ENCODE measurements at regions not wholly inside any gene's neighbourhood (a gene's known extent, or its start where the extent isn't known, plus 50 kb on each side); places are given as distances from the start of the nearest gene placed in this dataset.
"Not testable (repeated sequence)": the region's sequence is repeated elsewhere in the genome, so short reads cannot be mapped to it uniquely, and the experiment has no call there.

DNA sequence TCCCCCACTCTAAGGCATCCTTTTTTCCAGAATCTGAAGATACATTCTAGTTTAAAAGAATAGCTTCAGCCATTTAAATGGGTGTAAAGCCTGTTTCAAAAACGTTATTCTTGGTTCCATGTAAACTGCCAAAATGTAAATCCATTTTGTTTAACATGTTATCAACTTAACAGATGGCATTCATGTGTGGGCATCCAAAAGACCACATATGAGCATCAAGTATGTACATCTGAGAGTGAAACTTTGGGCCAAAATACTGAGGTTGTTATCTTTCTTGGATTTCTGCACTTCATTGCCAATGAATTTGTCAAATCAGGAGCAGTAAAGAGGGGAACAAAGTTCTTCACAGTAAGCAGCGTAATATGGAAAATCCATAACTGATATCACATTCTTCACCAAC is 395.4 kb downstream of the ZNF804A start:
- DNase-seq (ENCODE audit: low spot score) = no peak
- ATAC-seq = no peak

DNA sequence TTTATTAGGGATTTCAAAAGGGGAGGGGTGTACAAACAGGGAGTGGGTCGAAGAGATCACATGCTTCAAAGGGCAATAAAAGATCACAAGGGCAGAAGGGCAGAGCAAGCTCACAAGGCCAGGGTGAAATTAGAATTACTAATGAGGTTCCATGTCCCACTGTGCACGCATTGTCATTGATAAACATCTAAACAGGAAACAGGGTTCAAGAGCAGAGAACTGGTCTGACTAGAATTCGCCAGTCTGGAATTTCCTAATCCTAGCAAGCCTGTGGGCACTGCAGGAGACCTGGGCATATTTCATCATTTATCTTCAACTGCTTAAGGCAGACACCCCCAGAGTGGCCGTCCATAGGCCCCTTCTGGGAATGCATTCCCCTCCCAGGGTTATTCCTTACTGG is 408.2 kb downstream of the ZNF804A start:
- no peak for ATAC-seq
- DNase-seq (ENCODE audit: low spot score) = no peak

DNA sequence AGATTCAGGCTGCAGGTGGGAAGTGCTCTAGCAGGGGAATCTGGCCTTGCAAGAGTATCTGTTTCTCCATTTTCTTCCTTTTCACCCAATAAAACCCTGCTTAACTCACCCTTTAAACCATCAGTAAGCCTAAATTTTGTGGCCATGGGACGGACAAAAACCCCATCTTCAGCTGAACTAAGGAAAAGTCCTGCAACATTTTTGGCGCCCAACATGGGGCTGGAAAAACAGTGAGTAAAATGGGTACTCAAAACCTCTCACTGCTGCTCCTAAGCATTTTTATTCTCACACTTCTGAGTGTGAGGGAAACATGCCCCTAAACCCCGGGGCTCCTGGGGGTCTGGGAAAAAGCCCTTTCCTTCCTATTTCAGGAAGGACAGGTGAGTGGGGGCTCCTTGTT is 414.3 kb downstream of the ZNF804A start:
- DNase-seq (ENCODE audit: low spot score) = no peak

DNA sequence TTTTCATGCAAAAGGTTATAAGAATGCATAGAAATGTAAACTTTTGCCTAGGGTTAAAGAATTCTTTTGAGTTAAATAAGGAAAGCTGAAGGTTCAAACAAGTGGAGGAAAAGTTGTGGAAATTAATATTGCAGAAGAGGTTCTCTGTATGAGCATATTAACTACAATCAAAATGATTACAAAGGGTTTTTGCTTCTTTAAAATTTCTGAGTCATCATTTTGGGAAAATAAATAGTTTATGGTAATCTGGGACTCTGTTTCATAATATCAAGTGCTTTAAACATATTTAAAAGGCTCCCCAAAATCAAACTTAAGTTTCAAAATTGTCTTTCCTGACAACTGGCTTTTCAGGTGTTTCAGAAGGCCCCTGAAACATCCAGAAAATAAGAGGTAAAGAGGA is 415.7 kb downstream of the ZNF804A start:
- no peak for ATAC-seq

More for the DNA sequence above, 414.3 kb downstream of the ZNF804A start:
- ATAC-seq = no peak

DNA sequence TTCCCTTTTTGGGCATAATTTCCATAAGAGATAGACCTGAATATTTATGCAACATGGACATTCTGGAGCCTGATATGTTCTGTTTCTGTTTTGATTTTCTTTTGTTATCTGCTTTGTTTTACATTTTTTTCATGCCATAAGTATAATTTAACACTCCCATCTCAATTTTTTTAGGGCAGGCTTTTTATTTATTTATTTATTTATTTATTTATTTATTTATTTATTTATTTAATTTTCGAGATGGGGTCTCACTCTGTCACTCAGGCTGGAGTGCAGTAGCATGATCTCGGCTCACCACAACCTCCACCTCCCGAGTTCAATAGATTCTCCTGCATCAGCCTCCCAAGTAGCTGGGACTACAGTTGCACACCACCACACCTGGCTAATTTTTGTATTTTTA is 427.6 kb downstream of the ZNF804A start:
- not testable (repeated sequence) for ATAC-seq; DNase-seq (ENCODE audit: low spot score)

More for the DNA sequence above, 415.7 kb downstream of the ZNF804A start:
- no peak for DNase-seq (ENCODE audit: low spot score)

DNA sequence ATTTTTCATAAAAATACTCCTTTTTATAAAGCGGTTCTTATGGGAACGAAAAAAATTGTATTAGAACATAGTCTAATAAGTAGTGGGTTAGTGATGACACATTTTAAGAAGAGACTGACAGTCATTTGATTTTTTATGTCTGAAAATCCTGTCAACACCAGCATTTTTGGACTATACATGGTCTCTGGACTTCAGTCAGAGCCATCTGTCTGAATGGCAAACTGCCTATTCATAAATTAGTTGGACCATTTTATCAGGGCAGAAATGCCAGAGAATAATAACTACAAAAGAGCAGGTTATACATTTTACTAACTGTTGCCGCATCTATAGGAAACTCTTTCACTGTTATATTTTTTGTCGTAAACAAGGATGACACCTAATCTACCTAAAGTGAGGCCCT is 437.6 kb downstream of the ZNF804A start:
- ATAC-seq = no peak
- DNase-seq (ENCODE audit: low spot score) = no peak

DNA sequence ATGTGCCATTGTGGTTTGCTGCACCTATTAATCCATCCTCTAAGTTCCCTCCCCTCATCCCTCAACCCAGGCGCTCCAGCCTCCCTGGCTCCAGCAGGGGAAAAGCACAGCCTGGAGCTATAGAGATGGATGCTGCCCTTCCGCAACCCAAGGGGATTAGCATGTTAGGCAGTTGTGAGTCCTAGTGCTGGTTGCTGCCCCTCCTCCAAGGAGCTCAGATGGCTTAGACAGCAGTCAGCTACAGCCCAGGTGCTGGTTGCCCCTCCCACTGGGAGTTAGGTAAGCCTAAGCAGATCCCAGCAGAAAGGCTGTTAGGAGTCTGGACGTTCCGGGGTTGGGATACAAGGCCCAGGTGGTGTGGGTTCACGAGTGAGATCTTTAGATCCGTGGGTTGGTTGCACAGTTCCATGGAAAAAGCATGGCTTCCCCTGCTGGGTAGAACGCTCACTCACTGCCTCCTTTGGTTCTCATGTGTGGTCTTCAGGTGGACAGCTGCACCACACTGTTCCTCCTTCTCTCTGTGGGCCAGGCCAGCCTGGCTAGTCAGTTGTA is 446.1 kb downstream of the ZNF804A start:
- no peak for DNase-seq (ENCODE audit: low spot score)

DNA sequence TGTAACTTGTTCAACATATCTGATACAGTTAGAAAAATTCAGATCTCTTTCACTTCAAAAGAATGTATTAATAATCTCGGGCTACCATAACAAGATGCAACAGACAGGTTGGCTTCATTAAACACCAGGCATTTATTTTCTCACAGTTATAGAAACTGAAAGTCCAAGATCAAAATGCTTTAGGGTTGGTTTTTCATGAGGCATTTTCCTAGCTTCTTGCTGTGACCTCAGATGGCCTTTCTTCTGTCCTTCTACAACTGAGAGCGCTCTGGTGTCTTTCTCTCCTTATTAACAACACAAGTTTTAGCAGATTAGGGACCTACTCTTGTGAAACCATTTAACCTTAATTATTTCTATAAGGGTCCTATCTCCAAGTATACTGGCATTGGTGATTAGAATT is 452.5 kb downstream of the ZNF804A start:
- DNase-seq (ENCODE audit: low spot score) = no peak
- no peak for ATAC-seq

More for the DNA sequence above, 446.1 kb downstream of the ZNF804A start:
- no peak for ATAC-seq

DNA sequence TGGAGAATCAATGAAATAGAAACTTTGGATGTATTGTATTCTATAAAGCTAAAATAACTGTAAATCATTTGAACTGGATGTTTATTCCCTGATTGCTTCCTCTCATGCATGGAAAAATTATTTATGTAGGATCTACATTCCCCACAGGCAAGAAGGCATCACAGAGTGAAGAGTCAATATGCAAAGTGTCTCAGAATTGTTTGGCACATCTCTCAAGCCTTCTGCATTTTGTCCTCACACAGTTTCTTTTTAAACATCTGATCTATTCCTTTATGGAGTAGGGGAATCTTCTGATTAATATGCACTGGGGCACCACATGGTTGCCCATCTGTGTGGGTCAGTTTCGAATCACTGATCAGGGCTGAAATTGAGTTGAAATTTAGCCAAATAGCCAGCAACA is 465.4 kb downstream of the ZNF804A start:
- DNase-seq (ENCODE audit: low spot score) (no peak), ATAC-seq (no peak)

DNA sequence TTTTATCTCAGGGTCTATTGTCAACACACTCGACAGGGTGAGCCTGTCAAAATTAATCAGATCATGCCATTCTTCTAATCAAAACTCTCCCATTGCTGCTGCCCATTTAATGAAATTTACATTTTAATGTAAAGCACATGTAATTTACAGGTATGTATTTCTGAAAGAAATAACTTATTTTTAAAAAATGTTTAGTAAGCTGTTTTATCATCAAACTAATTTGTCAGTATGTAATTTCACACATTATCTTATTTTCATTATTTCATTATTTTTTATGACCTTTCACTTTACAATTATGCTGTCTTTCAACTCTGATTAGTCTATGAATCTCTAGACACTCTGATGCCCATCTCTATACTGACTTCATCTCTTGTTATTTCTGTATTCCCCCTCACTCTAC is 467.8 kb downstream of the ZNF804A start:
- ATAC-seq (no peak), DNase-seq (ENCODE audit: low spot score) (no peak)

DNA sequence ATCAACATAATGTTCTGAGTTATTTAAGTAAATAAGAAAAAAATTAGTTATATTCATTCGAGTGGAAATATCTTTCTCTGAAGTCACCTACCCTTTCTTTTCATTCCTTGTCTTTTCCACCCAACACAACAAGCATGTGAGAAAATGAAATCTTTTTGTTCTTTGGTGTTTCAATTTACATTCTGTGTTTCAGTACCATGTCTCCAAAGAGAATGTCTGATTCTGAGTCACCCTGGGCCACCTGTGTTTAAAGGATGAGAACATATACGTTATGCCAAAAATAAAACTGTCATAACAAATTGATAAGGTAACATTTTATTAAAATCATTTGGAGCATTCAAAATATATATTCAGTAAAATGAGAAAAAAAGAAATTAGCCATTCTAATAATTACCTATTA is 470.8 kb downstream of the ZNF804A start:
- DNase-seq (ENCODE audit: low spot score) (no peak), ATAC-seq (no peak)

DNA sequence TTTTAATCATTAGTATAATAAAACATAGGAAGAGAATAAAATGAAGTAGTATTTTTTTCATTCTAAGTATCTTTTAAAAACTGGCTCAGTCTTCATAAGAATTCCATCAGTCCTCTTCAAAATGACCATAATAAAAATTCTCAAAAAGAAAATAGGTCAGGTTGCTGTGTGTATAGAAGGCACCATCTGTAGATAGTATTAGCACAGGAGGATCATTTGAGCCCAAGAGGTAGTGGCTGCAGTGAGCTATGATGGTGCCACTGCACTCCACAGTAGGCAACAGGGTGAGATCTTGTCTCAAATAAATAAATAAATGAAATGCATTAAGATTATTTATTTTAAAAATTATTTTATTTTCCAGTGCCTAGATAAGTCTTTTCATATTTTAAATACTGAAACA is 475.8 kb downstream of the ZNF804A start:
- DNase-seq (ENCODE audit: low spot score) (no peak), ATAC-seq (no peak)

DNA sequence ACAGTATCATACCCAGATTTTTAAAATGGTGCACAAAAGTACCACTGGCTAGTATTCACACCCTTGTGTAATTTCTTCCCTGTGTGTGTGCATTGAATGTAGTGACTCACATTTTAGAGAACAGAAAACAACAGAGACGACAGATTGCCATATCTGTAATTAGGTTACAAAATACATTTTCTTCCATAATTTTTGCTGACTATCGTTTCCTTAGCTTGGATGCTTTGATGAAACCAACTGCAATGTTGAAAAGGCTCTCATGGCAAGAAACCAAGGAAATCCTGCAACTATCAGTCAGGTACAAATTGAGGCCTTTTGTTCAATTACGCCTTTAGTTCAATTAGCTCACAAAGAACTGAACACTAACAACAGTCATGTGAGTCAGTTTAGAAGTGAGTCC is 484.4 kb downstream of the ZNF804A start:
- DNase-seq (ENCODE audit: low spot score) (no peak), ATAC-seq (no peak)

DNA sequence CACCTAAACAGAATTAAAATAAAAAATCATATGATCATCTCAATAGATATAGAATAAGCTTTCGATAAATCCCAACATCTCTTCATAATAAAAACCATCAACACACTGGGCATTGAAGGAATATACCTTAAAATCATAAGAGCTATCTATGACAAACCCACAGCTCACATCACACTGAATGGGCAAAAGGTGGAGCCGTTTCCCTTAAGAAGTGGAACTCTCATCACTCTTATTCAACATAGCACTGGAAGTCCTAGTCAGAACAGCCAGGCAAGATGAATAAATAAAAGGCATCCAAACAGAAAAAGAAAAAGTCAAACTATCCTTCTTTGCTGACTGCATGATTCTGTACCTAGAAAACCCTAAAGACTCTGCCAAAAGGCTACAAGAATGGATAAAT is 510.3 kb downstream of the ZNF804A start:
- no peak for DNase-seq (ENCODE audit: low spot score)
- ATAC-seq = no peak

DNA sequence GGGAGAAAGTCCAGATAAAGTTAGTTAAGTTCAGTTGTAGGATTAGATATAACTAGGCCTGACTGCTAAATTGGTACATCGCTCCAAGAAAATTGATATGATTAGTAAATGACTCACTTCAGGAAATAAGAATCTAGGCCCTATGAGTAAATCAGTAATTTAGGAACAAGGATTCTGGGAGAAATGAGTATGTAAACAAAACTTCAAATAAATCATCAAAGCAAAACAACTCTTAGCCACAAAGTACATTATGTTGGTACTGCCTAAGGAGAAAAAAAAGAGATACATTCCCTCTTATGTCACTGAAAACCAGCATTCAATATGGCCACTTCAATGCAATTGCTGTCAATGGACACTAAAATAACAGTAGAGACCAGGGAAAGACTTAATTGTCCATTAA is 529.1 kb downstream of the ZNF804A start:
- ATAC-seq (no peak), DNase-seq (ENCODE audit: low spot score) (no peak)

DNA sequence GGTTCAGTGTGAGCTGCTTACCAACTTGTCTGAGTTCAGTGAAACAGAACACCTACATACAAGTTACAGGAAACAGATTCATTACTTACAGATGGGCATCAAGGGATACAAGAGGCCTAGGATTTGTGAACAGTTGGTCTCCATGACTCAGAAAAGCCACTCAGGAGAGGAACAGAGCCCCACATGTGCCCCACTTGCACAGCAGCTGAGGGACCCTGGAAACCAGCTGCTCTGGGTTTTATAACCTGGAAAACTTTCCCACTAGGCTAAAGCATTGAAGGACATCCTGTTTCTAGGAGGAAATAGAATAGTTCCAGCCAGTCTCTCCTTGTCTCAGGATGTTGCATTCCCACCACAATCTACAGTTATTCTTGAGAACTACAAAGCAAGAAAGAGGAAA is 530.0 kb downstream of the ZNF804A start:
- no peak for ATAC-seq
- no peak for DNase-seq (ENCODE audit: low spot score)

DNA sequence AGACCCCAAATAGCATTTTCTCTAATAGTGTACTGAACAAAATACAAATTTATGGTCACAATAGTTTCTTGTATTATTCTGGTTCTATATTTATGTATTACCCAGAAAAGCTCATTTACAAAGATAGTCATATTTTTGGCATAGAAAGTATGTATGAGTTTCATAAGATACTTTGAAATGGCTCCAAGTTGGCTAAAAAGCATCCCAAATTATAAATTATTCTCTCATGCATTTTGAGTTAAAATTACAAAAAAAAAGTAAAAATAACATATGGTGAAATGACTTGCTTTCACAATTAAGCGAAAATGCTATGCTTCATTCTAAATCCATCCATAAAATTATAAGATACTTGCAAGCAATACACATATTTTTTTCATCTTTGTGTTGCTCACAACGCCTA is 530.7 kb downstream of the ZNF804A start:
- DNase-seq (ENCODE audit: low spot score) (no peak), ATAC-seq (no peak)

DNA sequence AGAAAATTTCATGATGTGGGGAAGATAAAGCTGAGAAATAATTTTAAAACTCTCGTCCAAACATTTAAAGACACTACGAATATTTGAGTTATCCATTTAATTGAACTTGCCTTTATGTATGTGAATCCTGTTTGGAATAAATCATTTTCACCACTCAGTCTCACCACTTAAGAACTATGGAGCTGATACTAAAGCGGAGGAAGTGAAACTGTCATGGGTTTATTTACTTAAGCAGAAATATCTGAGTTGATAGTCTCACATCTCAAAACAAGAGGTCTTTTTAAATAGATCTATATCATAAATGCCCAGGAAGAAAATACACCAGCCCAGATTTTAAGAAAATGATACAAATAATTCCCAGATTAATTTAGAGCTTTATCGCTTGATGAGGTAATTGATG is 532.4 kb downstream of the ZNF804A start:
- no peak for DNase-seq (ENCODE audit: low spot score)
- ATAC-seq = no peak

DNA sequence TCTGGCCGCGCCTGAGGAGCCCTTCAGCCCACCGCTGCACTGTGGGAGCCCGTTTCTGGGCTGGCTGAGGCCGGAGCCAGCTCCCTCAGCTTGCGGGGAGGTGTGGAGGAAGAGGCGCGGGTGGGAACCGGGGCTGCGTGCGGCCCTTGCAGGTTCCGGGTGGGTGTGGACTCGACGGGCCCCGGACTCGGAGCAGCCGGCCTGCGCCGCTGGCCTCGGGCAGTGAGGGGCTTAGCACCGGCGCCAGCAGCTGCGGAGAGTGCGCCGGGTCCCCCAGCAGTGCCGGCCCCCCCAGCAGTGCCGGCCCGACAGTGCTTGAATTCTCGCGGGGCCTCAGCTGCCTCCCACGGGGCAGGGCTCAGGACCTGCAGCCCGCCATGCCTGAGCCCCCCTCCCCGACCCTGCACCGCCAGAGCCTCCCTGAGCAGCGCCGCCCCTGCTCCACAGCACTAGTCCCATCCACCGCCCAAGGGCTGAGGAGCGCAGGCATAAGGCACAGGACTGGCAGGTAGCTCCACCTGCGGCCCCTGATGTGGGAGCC is 534.2 kb downstream of the ZNF804A start:
- DNase-seq (ENCODE audit: low spot score) = no peak

DNA sequence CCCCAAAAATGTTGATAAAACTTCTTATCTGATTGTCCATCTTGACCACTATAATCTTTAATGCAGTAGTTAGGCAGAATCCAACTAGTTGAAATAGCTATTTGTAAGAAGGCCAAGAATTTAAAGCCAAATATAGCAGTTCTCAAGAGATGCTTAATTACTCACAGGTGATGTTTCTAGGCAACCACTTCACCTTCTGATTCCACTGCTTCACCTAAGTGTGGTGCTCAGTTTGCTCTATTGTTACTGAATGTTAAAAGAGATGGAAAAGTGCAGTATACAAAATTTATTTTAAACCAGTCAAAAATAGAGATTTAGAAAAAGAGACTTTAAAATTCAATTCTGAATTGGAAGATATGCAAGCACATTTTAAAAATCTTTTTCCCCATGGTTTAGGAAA is 539.4 kb downstream of the ZNF804A start:
- DNase-seq (ENCODE audit: low spot score) (no peak), ATAC-seq (no peak)

More for the DNA sequence above, 534.2 kb downstream of the ZNF804A start:
- no peak for ATAC-seq

DNA sequence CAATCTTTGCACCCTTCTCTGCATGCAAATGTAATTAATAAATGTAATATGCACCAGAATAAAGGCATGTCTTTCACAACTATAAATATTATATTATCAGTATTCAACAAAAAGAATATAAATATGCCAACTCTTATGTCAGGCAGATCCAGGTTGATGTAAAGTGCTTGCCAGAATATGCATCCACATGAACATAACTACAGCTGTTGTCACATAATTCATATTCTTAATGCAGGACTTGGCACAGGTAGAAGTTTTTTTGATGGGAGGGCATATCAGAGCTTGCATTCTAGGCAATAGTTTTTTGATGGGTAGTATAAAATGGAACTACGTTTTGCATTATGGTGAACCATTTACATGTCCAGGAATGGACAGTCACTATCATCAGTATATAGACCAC is 544.3 kb downstream of the ZNF804A start:
- ATAC-seq (no peak), DNase-seq (ENCODE audit: low spot score) (no peak)

DNA sequence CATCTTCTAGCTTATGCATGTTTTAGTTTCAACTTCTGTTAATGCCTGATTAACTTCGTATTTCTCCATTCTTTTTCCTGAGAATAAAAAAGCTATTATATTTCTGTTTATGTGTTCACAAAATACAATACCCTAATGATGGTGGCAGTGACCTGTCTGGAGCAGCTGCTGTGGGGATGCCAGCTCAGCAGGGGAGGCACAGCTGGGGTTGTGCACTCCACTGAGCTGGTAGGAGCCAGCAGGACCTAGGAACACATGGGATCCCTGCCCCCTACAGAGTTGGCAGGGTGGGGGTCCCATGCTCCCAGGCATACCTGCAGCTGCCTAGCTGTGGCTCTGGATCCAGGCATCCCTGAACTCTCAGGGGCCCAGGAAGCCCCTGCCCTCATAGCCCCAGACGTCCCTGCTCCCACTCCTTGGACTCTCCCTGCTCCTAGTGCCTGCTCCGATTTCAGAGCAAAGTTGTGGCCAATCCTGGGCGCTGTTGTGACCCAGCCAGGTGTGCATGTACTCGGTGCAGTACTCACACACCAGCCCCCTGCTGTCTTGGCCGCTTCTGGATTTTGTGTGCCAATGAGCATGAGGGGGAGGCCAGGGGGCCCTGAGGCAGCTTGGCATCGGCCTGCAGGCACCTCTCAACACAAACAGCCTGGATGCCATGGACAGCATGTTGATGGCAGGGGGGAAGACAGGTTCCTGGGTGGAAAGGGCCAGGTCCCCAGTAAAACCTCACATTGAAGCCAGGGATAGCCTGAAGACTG is 546.0 kb downstream of the ZNF804A start:
- DNase-seq (ENCODE audit: low spot score) = no peak

More for the DNA sequence above, 546.0 kb downstream of the ZNF804A start:
- ATAC-seq = no peak
